GM12865 (cell line): ENCODE measurements at regions not wholly inside any gene's neighbourhood (a gene's known extent, or its start where the extent isn't known, plus 50 kb on each side); places are given as distances from the start of the nearest gene placed in this dataset.

Source experiments
- DNase-seq: peaks from one replicate; pipeline ENCODE4 v3.0.0; 2010; ENCODE audit warnings: low read depth
- H3K4me3 ChIP-seq: 2 replicates; pipeline ENCODE4 v1.5.1; 2011; ENCODE audit warnings: mild to moderate bottlenecking, low read depth, low read length, control low read depth
- TF ChIP-seq, protein P1 (sequence below): IDR thresholded peaks from 2 replicates; pipeline ENCODE4 v1.5.1; 2011; ENCODE audit warnings: low read length, control low read depth, low read depth, inconsistent platforms; ENCODE audit not compliant: insufficient read depth; ENCODE audit errors: missing control alignments

DNA sequence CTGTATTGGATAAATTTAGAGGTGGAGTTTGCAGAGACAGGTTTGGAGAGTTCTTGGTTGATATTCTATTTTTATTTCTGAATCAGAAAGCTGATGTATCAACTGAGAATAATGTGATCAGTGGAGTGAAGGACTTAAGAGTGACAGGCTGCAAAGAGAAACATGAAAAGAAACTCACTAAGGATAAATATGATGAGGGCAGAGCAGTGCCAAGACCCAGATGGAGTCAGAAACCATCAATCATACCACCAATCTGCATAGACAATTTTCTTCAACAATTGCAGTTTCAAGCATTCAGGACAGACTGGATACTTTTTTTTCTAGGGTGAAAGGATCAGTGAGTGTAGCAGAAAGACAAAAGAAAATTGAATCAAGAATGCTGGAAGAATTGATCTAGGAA, 226.7 kb upstream of the NAV3 start:
- no peak overlapping the region for H3K4me3 ChIP-seq
- TF ChIP-seq, protein P1, sequence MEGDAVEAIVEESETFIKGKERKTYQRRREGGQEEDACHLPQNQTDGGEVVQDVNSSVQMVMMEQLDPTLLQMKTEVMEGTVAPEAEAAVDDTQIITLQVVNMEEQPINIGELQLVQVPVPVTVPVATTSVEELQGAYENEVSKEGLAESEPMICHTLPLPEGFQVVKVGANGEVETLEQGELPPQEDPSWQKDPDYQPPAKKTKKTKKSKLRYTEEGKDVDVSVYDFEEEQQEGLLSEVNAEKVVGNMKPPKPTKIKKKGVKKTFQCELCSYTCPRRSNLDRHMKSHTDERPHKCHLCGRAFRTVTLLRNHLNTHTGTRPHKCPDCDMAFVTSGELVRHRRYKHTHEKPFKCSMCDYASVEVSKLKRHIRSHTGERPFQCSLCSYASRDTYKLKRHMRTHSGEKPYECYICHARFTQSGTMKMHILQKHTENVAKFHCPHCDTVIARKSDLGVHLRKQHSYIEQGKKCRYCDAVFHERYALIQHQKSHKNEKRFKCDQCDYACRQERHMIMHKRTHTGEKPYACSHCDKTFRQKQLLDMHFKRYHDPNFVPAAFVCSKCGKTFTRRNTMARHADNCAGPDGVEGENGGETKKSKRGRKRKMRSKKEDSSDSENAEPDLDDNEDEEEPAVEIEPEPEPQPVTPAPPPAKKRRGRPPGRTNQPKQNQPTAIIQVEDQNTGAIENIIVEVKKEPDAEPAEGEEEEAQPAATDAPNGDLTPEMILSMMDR = no peak

DNA sequence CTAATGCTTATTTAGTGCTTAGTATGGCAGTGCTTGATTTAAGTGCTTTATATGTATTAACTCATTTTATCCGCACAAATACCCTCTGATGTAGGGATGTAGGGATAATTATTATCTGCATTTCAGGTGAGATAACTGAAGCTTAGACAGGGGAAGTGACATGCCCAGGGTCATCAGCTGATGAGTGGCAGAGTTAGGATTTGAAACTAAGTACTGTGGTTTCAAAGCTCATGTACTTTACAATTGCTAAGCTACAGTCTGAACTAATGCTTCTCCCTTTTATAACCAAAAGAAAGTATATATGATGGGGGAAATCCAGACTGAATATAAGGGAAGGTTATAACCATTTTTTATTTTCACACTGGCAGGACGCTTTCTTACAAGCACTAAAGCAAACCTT, 229.6 kb upstream of the NAV3 start:
- TF ChIP-seq, protein P1 = no peak
- no peak overlapping the region for H3K4me3 ChIP-seq
- DNase-seq = no peak

More for the DNA sequence above, 226.7 kb upstream of the NAV3 start:
- DNase-seq = no peak

DNA sequence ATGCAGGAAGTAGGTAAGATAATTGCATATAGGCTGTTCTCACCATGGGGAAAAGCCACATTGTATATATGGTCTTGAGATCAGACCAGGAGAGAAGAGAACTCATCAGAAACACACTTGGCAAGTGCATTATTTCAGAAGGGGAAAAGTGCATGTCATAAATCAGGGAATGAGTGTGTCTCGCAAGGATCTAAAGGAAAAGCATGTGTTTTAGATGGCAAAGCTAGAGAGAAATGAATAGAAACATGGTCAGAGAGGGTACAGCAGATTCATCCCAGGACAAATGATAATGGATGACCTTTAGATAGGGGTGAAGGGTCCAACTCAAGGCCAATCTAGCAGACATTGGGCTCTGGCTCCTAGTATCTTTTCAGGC, 230.2 kb upstream of the NAV3 start:
- no peak for DNase-seq
- TF ChIP-seq, protein P1 = no peak
- H3K4me3 ChIP-seq = no peak overlapping the region

DNA sequence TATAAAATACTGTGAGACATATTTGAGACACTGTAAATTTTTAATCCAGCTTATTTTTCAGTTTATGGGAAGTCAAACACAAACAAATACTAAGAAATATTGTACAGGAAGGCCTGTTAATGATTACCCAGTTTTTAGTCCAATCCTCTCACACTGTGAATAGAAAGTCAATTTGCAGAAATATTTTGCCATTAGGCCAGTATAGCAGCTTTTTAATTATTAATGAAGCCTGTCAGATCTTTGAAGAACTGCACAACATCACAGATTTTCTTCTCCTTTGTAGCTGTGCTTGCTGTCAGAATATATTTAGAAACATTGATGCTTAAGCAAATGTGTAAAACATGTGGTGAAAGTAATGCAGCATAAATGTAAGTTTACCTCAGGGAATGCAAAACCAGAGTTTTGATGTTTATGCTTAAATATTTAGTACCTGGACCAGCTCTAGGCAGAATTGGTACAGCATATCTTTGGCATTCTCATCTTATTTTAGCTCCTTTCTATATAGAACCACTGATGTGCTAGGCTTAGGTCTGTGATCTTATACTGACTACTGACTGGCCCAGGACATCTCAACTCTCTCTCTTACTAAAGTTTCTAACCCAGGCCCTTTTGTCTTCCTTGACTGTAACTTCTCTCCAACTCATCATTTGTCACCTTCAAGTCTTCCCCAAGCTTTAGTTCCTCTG, 230.8 kb upstream of the NAV3 start:
- no peak overlapping the region for H3K4me3 ChIP-seq
- TF ChIP-seq, protein P1 = no peak
- DNase-seq = no peak

DNA sequence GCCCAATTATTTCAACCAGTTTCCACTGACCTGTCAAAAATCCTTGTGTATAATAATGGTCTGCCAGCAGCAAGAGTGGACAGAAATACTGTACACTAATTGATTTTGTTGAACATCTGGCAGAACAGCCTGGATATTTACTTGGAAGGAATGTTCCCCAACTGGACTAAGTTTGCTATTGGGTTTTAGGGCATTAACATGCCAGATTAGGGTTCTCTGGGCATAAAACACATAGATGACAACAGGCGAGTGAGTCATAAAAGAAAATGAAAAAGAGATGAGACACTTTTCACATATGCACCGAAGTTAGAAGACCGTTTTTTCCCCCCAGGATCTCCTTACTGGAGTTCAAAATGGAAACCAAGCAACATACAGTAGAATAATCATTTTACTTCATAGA, 236.3 kb upstream of the NAV3 start:
- no peak for DNase-seq
- TF ChIP-seq, protein P1 = no peak
- H3K4me3 ChIP-seq = no peak overlapping the region

DNA sequence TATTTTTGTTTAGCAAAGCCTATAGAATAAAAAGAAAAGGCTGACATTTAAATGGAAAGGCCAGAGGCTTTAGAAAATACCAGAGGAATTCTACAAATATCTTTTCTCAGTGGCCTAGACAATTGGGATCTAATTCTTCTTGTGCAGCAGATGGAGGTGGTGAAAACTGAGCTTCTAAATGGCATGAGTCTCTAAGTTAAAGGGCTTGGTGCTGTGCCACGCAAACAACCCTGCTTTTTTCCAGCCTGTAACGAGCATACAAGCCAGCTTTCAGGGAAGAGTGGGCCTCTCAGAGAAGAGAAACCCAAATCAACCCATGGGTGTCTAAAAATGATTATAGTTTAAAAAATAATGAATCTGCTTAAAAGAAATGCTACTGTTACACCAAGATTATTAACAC, 237.9 kb upstream of the NAV3 start:
- DNase-seq = no peak
- H3K4me3 ChIP-seq = no peak overlapping the region
- TF ChIP-seq, protein P1 = no peak
